GM12878 (cell line): ENCODE measurements at regions not wholly inside any gene's neighbourhood (a gene's known extent, or its start where the extent isn't known, plus 50 kb on each side); places are given as distances from the start of the nearest gene placed in this dataset.

Experiments used
- ATAC-seq: fragments of 200-7000 bp; cut with Tn5 transposase; 3 replicates; pipeline ENCODE4 v1.9.1; 2020; ENCODE audit warnings: mild to moderate bottlenecking, moderate library complexity
- BruUV-seq: library from RNA; stranded (reverse); fragments of 400-500 nt; replicated peaks from 2 replicates; lab custom pipeline; 2021; lab: Mats Ljungman, UMichigan
- CTCF ChIA-PET: fragments of 300-600 bp; sonication (Branson Sonifier 250); formaldehyde crosslinking; extraction: SDS; loops from one replicate; lab custom pipeline; 2021; ENCODE audit warnings: inconsistent platforms; lab: Yijun Ruan, JAX
- POLR2A ChIA-PET: fragments of 350-600 bp; formaldehyde crosslinking; extraction: SDS; loops from one replicate; lab custom pipeline; 2021; ENCODE audit warnings: inconsistent platforms; lab: Charles Lee
- RAD21 ChIA-PET: fragments of 300-600 bp; sonication (Branson Sonifier 250); formaldehyde crosslinking; loops from one replicate; lab custom pipeline; 2023; ENCODE audit warnings: antibody characterized with exemption; ENCODE audit not compliant: unreplicated experiment; lab: Charles Lee
- SMC1A ChIA-PET: fragments of 300-600 bp; sonication (Branson Sonifier 250); formaldehyde crosslinking; loops from one replicate; lab custom pipeline; 2023; ENCODE audit not compliant: unreplicated experiment, uncharacterized antibody; lab: Charles Lee
- DNase-seq: peaks from one replicate; pipeline ENCODE4 v3.0.0-alpha.2; 2011; ENCODE audit warnings: low read depth, low spot score
- FAIRE-seq: peaks from 3 replicates; lab custom pipeline; 2011; peaks lifted over from hg19 to GRCh38; lab: Jason Lieb, UNC
- H2AFZ ChIP-seq: 2 replicates; pipeline ENCODE4 v1.6.0; 2011; ENCODE audit warnings: low read depth, low read length, control low read depth; ENCODE audit not compliant: control insufficient read depth
- H3K27ac ChIP-seq: 2 replicates; pipeline ENCODE4 v1.5.1; 2011; ENCODE audit warnings: control low read depth; ENCODE audit not compliant: control insufficient read depth, insufficient read depth
- H3K27me3 ChIP-seq, 2 experiments: replicated peaks in 1 of 2; 2 replicates each; pipeline versions ENCODE4 v1.6.0 to v1.6.1; 2011; ENCODE audit warnings: low read length in 1 of 2; ENCODE audit not compliant: control insufficient read depth in 2 of 2, insufficient read depth in 2 of 2
- H3K36me3 ChIP-seq, 2 experiments: 2 replicates each; pipeline ENCODE4 v1.5.1; 2011; ENCODE audit warnings: low read length in 1 of 2; ENCODE audit not compliant: control insufficient read depth in 2 of 2, insufficient read depth in 2 of 2
- H3K4me1 ChIP-seq: 2 replicates; pipeline ENCODE4 v1.6.1; 2011; ENCODE audit warnings: mild to moderate bottlenecking, low read length, moderate library complexity, mixed read lengths; ENCODE audit not compliant: control insufficient read depth, insufficient read depth
- H3K4me2 ChIP-seq: 2 replicates; pipeline ENCODE4 v1.6.0; 2011; ENCODE audit warnings: control low read depth; ENCODE audit not compliant: control insufficient read depth, insufficient read depth
- H3K4me3 ChIP-seq: fragments of 200-600 bp; sonication (generic); 2 replicates; pipeline ENCODE4 v1.5.1; 2016
- H3K79me2 ChIP-seq: 2 replicates; pipeline ENCODE4 v1.6.0; 2011; ENCODE audit warnings: low read length; ENCODE audit not compliant: control insufficient read depth, insufficient read depth
- H3K9ac ChIP-seq: 2 replicates; pipeline ENCODE4 v1.8.0; 2011; ENCODE audit warnings: low read length, control low read depth, mixed read lengths; ENCODE audit not compliant: control insufficient read depth, insufficient read depth
- H3K9me3 ChIP-seq: replicated peaks from 3 replicates; pipeline ENCODE4 v1.5.1; 2011; ENCODE audit warnings: mild to moderate bottlenecking, low read length; ENCODE audit not compliant: control insufficient read depth, insufficient read depth
- H4K20me1 ChIP-seq: 2 replicates; pipeline ENCODE4 v1.6.0; 2011; ENCODE audit not compliant: control insufficient read depth, insufficient read depth
- BMI1 ChIP-seq: fragments of 450-650 bp; IDR thresholded peaks from 2 replicates; pipeline ENCODE4 v1.6.1; 2016; ENCODE audit warnings: mild to moderate bottlenecking, moderate library complexity, borderline replicate concordance
- CEBPB ChIP-seq, 2 experiments: fragments of 150-350 bp in 1 of 2; IDR thresholded peaks; 2 replicates each; pipeline ENCODE4 v1.6.1; 2012 to 2014; ENCODE audit warnings: low read depth in 2 of 2, low read length in 2 of 2, borderline replicate concordance in 1 of 2, inconsistent platforms in 1 of 2
- ESRRA ChIP-seq: IDR thresholded peaks from 2 replicates; pipeline ENCODE4 v1.6.1; 2012; ENCODE audit warnings: mild to moderate bottlenecking, low read length, improper control_type of control experiment
- MTA3 ChIP-seq: IDR thresholded peaks from 2 replicates; pipeline ENCODE4 v1.6.1; 2012; ENCODE audit warnings: low read length, inconsistent platforms, borderline replicate concordance
- POU2F2 ChIP-seq: IDR thresholded peaks from 3 replicates; pipeline ENCODE4 v1.6.1; 2011; ENCODE audit warnings: low read depth, mild to moderate bottlenecking, low read length, borderline replicate concordance
- TCF7 ChIP-seq: IDR thresholded peaks from 2 replicates; pipeline ENCODE4 v1.6.1; 2014; ENCODE audit warnings: antibody characterized with exemption, borderline replicate concordance
- ZSCAN29 ChIP-seq: fragments of 450-650 bp; IDR thresholded peaks from 2 replicates; pipeline ENCODE4 v1.6.1; 2017; ENCODE audit warnings: mild to moderate bottlenecking, moderate library complexity
- WGBS: methylation state at CpG from one replicate; pipeline ENCODE4 v1.1.6; 2016; ENCODE audit warnings: low lambda C conversion rate; ENCODE audit not compliant: insufficient replicate concordance, insufficient coverage; ENCODE audit errors: missing lambda C conversion rate; 5-methylcytosine and 5-hydroxymethylcytosine counted together
- in situ Hi-C: fragments of 300-500 bp; cut with MboI; formaldehyde crosslinking; loops from 9 replicates; pipeline ENCODE4 v1.14.3; 2018; ENCODE audit warnings: mixed read lengths
- intact Hi-C: fragments of 100-400 bp; cut with micrococcal nuclease; formaldehyde crosslinking; loops from one replicate; pipeline ENCODE4 v1.14.2; 2022; ENCODE audit not compliant: unreplicated experiment
- TF ChIP-seq, protein P1 (sequence below): fragments of 150-350 bp; IDR thresholded peaks from 2 replicates; pipeline ENCODE4 v1.6.1; 2014; ENCODE audit warnings: mild to moderate bottlenecking, low read depth, low read length

DNA sequence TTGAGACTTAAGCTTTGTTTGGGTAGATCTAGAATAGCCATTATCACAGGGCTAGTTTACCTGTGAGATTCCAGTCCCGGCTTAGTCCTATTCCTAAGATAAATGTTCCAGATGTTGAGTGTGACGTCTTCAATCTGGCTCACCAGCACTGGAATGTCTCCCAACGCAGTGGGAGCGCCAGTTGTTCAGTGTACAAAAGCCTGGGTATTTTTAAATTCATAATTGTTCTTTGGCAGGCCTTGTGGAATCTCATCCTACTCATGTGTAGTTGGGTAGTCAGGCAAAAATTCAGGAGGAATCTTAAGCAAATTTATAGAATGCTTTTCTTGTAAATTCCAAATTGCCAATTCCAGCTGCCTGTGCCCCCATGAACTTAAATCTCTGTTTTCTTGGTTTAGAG is 272.6 kb upstream of the KCNN2 start (continued):
- TF ChIP-seq, protein P1, sequence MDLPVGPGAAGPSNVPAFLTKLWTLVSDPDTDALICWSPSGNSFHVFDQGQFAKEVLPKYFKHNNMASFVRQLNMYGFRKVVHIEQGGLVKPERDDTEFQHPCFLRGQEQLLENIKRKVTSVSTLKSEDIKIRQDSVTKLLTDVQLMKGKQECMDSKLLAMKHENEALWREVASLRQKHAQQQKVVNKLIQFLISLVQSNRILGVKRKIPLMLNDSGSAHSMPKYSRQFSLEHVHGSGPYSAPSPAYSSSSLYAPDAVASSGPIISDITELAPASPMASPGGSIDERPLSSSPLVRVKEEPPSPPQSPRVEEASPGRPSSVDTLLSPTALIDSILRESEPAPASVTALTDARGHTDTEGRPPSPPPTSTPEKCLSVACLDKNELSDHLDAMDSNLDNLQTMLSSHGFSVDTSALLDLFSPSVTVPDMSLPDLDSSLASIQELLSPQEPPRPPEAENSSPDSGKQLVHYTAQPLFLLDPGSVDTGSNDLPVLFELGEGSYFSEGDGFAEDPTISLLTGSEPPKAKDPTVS, result no peak

- intact Hi-C loops, result no loop called here
- H3K36me3 ChIP-seq, result no peaks in the 10 kb centered on the region
- no peaks in the 10 kb centered on the region for H4K20me1 ChIP-seq
- ChIA-PET SMC1A (interaction anchor here (0.7 to 0.8 kb wide), 2 partner anchors 350 to 357 kb away, joined by 3 read pairs; no protein-coding TSS in a partner anchor), RAD21 (no interaction called here), CTCF (interaction anchor here (0.9 to 1.7 kb wide), 2 partner anchors 350 to 351 kb away, joined by 3 read pairs; no protein-coding TSS in a partner anchor), POLR2A (interaction anchor here (0.6 kb wide), 1 partner anchor 1024 kb away, joined by 4 read pairs; no protein-coding TSS in a partner anchor)
- no peak overlapping the region for H2AFZ ChIP-seq
- no peak overlapping the region for H3K4me3 ChIP-seq
- no peaks in the 10 kb centered on the region for H3K4me1 ChIP-seq
- BruUV-seq, result no TSS peak
- ATAC-seq (no peak), FAIRE-seq (no peak), DNase-seq (no peak)
- in situ Hi-C loops, result loop anchor here (10.0 kb wide), 1 partner anchor 347 kb away; no protein-coding TSS in a partner anchor
- no peak overlapping the region for H3K9ac ChIP-seq
- no peaks in the 10 kb centered on the region; the same call in 2 of the 3 replicates for H3K9me3 ChIP-seq
- H3K27me3 ChIP-seq, result no peaks in the 10 kb centered on the region
- H3K4me2 ChIP-seq, result no peak overlapping the region
- no peaks in the 10 kb centered on the region for H3K79me2 ChIP-seq
- no peak overlapping the region for H3K27ac ChIP-seq
- TF ChIP-seq ZSCAN29 (no peak), ESRRA (no peak), TCF7 (no peak), MTA3 (no peak), CEBPB (IDR thresholded peaks at IDR 0.05; ENCODE audit: borderline replicate concordance in 1 of 2, low read depth in 2 of 2, low read length in 2 of 2) (no peak), POU2F2 (no peak), BMI1 (no peak)
- 27% methylated on average over 2 of the region's 2 CpGs for WGBS
These were observed 264.3 kb upstream of the KCNN2 start for GRCh38 chr5:114097570-114097969.
